ENCODE measurements at regions not wholly inside any gene's neighbourhood (a gene's known extent, or its start where the extent isn't known, plus 50 kb on each side); places are given as distances from the start of the nearest gene placed in this dataset.

- TF ChIP-seq GATA2 (IDR thresholded peaks at IDR 0.05; ENCODE audit: low read depth, low read length) = no peak
- no peak for TF ChIP-seq GATA3 (IDR thresholded peaks at IDR 0.05; ENCODE audit: low read depth, low read length)
Measured at GRCh38 chr13:70275841-70276240, 167.6 kb upstream of the KLHL1 start.
